ENCODE measurements at regions not wholly inside any gene's neighbourhood (a gene's known extent, or its start where the extent isn't known, plus 50 kb on each side); places are given as distances from the start of the nearest gene placed in this dataset.

DNA sequence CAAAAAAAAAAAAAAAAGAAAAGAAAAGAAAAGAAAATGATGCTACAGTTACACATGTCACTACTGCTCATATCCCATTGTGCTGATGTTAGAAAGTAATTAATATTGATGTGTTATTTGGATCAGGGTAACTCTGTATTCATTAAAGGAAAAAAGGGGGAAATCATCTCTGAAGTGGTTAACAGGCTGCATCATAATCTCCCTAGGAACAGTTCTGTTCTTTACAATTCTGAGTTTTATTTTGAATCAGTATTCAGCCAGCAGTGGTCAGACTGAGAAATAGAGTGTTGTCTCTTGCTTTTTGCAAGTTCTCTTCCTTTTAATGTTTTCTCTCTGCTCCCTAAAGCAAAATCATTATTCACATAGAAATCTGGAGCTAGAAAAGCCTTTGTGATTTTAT, 128.6 kb upstream of the CRY1 start:
- TF ChIP-seq SIN3A (IDR thresholded peaks at IDR 0.05; ENCODE audit: borderline replicate concordance, insufficient read depth, low read length): no peak

DNA sequence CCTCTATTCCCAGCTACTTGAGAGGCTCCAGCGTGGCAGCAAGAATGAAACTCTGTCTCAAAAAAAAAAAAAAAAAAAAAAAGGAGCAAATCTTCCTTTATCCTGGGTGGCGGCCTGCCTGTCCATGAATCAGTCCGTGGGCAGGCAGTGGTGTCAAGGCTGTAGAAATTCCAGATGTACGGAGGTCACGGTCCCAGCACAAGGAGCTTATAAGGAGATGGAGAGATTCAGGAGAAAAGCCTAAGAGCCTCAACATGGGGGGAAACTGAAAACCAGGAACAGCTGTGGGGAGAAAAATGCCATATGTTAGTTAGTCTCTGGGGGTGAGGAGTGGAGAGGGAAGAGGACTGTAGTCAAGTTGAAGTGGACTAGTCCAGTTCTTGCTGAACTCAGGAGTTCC, 130.5 kb upstream of the CRY1 start:
- no peak for TF ChIP-seq REST (IDR thresholded peaks at IDR 0.05; ENCODE audit: insufficient read depth in 1 of 2, low read depth in 2 of 2, low read length in 2 of 2)
- no peak for TF ChIP-seq SIN3A (IDR thresholded peaks at IDR 0.05; ENCODE audit: borderline replicate concordance, insufficient read depth, low read length)
- TF ChIP-seq POLR2AphosphoS5 (IDR thresholded peaks at IDR 0.05; ENCODE audit: low read depth, low read length): no peak
- TF ChIP-seq TAF1 (IDR thresholded peaks at IDR 0.05; ENCODE audit: borderline replicate concordance, insufficient read depth, low read length): no peak
- TF ChIP-seq FOXP2 (optimal IDR thresholded peaks at IDR 0.05; ENCODE audit: borderline replicate concordance, extremely low read depth, extremely low read length, insufficient read depth): no peak

- TF ChIP-seq REST (IDR thresholded peaks at IDR 0.05; ENCODE audit: insufficient read depth in 1 of 2, low read depth in 2 of 2, low read length in 2 of 2): no peak
These were observed 132.3 kb upstream of the CRY1 start for GRCh38 chr12:107225635-107226034.

DNA sequence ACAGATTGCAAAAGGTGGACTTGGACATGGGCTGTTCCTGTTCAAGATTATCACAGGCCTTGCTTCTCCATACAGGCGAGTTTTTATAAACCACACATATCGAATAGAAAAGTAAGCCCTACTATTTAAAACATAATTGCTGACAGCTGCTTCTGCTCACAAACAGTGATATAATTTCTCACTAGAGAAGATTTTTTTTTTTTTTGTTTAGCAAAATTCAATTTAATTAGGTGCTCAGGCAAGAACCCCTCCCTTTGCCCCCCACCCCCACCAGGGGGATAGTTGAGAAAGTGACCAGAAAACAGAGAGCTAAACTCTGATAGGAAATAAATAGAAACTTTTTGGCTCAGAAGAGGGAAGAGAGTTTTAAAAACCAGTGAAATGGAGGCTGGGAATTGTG, 132.8 kb upstream of the CRY1 start:
- TF ChIP-seq TAF1 (IDR thresholded peaks at IDR 0.05; ENCODE audit: borderline replicate concordance, insufficient read depth, low read length): no peak
- TF ChIP-seq REST (IDR thresholded peaks at IDR 0.05; ENCODE audit: insufficient read depth in 1 of 2, low read depth in 2 of 2, low read length in 2 of 2): no peak
- TF ChIP-seq SIN3A (IDR thresholded peaks at IDR 0.05; ENCODE audit: borderline replicate concordance, insufficient read depth, low read length): no peak
- TF ChIP-seq FOXP2 (optimal IDR thresholded peaks at IDR 0.05; ENCODE audit: borderline replicate concordance, extremely low read depth, extremely low read length, insufficient read depth): no peak
- TF ChIP-seq POLR2AphosphoS5 (IDR thresholded peaks at IDR 0.05; ENCODE audit: low read depth, low read length): no peak

DNA sequence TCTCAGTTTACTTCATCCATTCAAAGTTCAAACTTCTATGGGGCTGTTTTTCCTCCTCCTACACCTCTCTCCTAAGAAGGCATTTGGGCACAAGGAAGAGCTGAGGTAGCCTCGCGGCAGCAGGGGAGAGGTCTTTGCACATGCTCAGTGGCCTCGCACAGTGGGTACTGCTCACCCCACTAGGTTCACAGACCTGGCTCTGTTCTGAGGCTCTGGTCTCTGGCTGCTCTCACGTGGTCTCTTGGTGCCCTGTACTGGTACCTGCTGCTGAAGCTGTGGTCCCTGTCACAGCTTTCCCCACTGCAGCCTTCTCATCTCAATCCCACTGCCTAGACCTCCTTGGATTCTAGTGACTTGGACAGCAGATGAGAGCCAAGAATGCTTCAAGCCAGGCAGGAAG, 134.7 kb upstream of the CRY1 start:
- TF ChIP-seq FOXP2 (optimal IDR thresholded peaks at IDR 0.05; ENCODE audit: borderline replicate concordance, extremely low read depth, extremely low read length, insufficient read depth) (no peak), REST (IDR thresholded peaks at IDR 0.05; ENCODE audit: insufficient read depth in 1 of 2, low read depth in 2 of 2, low read length in 2 of 2) (no peak), TAF1 (IDR thresholded peaks at IDR 0.05; ENCODE audit: borderline replicate concordance, insufficient read depth, low read length) (no peak), SIN3A (IDR thresholded peaks at IDR 0.05; ENCODE audit: borderline replicate concordance, insufficient read depth, low read length) (no peak), POLR2AphosphoS5 (IDR thresholded peaks at IDR 0.05; ENCODE audit: low read depth, low read length) (no peak)

DNA sequence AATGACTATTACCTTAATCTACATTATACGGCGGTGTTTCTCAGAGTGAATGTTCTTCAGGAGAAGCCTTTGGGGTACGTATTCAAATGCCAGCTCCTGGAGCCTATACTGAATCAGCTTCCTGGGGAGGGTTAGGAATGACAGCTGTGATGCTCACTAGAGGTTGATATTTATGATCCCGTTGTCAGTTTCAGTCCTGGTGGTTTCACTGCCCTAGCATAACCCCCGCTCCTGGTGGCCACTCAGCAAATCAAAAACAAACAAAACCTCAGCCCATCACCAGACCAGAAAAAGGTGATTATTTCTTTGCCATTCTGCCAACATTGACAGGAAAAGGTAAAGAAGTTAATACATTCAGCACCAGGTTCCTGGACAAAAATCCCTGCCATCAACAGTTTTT, 136.5 kb upstream of the CRY1 start:
- TF ChIP-seq SIN3A (IDR thresholded peaks at IDR 0.05; ENCODE audit: borderline replicate concordance, insufficient read depth, low read length) (no peak), REST (IDR thresholded peaks at IDR 0.05; ENCODE audit: insufficient read depth in 1 of 2, low read depth in 2 of 2, low read length in 2 of 2) (no peak), TAF1 (IDR thresholded peaks at IDR 0.05; ENCODE audit: borderline replicate concordance, insufficient read depth, low read length) (no peak), FOXP2 (optimal IDR thresholded peaks at IDR 0.05; ENCODE audit: borderline replicate concordance, extremely low read depth, extremely low read length, insufficient read depth) (no peak)
